HepG2 (cell line): ENCODE measurements at regions not wholly inside any gene's neighbourhood (a gene's known extent, or its start where the extent isn't known, plus 50 kb on each side); places are given as distances from the start of the nearest gene placed in this dataset.
A peak's percentile ranks its signal among the peaks of the same experiment; 100 is the strongest.

Experiments
- ATAC-seq: fragments of 200-7000 bp; cut with Tn5 transposase; 3 replicates; pipeline ENCODE4 v1.9.1; 2020; ENCODE audit warnings: mild to moderate bottlenecking, moderate library complexity
- BruUV-seq: library from RNA; stranded (reverse); fragments of 400-500 nt; replicated peaks from 2 replicates; lab custom pipeline; 2021; lab: Mats Ljungman, UMichigan
- CTCF ChIA-PET: fragments of 300-600 bp; formaldehyde crosslinking; extraction: SDS; loops from one replicate; lab custom pipeline; 2021; ENCODE audit warnings: low total read pairs, inconsistent platforms, low intra/inter-chr PET ratio; lab: Yijun Ruan, JAX
- POLR2A ChIA-PET: fragments of 350-600 bp; sonication (Branson Sonifier 250); formaldehyde crosslinking; loops from one replicate; lab custom pipeline; 2020; ENCODE audit warnings: antibody characterized with exemption, inconsistent platforms; lab: Yijun Ruan, JAX
- DNase-seq: peaks from one replicate; pipeline ENCODE4 v3.0.0-alpha.2; 2015; ENCODE audit warnings: low spot score
- FAIRE-seq: peaks from 3 replicates; lab custom pipeline; 2011; peaks lifted over from hg19 to GRCh38; lab: Jason Lieb, UNC
- H2AFZ ChIP-seq: one replicate; pipeline ENCODE4 v1.6.1; 2011; ENCODE audit warnings: low read length, inconsistent platforms
- H3K27ac ChIP-seq: fragments of 300-600 bp; 3 replicates; pipeline ENCODE4 v1.8.0; 2011; ENCODE audit warnings: mixed run types, mild to moderate bottlenecking, mixed read lengths, low read length, inconsistent platforms; ENCODE audit not compliant: insufficient read depth; ENCODE audit errors: extremely low read length
- H3K27me3 ChIP-seq, 2 experiments: fragments of 200-600 bp in 1 of 2; 2 replicates in 1 of 2; 3 replicates in 1 of 2; pipeline versions ENCODE4 v1.6.0 to v1.8.0; 2011; ENCODE audit warnings: low read length in 2 of 2, mild to moderate bottlenecking in 2 of 2, moderate library complexity in 2 of 2, inconsistent platforms in 1 of 2; ENCODE audit not compliant: insufficient read depth in 2 of 2, control insufficient read depth in 1 of 2
- H3K36me3 ChIP-seq, 2 experiments: fragments of 200-600 bp in 1 of 2; replicated peaks in 1 of 2; 2 replicates in 1 of 2; 3 replicates in 1 of 2; pipeline versions ENCODE4 v1.5.1 to v1.8.0; 2011; ENCODE audit warnings: low read length in 2 of 2, inconsistent platforms in 1 of 2; ENCODE audit not compliant: insufficient read depth in 2 of 2, control insufficient read depth in 1 of 2
- H3K4me1 ChIP-seq: 2 replicates; pipeline ENCODE4 v1.5.1; 2012; ENCODE audit warnings: low read length, inconsistent platforms; ENCODE audit not compliant: insufficient read depth
- H3K4me2 ChIP-seq: 2 replicates; pipeline ENCODE4 v1.6.0; 2011; ENCODE audit warnings: low read depth, low read length, inconsistent platforms
- H3K4me3 ChIP-seq, 3 experiments: fragments of 200-600 bp in 1 of 3; sonication (generic), shearing (Covaris generic) in 1 of 3; replicated peaks in 1 of 3; 2 replicates each; pipeline ENCODE4 v1.5.1; 2011 to 2016; ENCODE audit warnings: low read length in 3 of 3, inconsistent platforms in 2 of 3, low read depth in 2 of 3, mild to moderate bottlenecking in 2 of 3, control low read depth in 1 of 3, mixed read lengths in 1 of 3; ENCODE audit not compliant: insufficient read depth in 1 of 3
- H3K79me2 ChIP-seq: one replicate; pipeline ENCODE4 v1.6.1; 2011; ENCODE audit warnings: low read length, inconsistent platforms; ENCODE audit not compliant: insufficient read depth
- H3K9ac ChIP-seq: 2 replicates; pipeline ENCODE4 v1.6.0; 2011; ENCODE audit warnings: mild to moderate bottlenecking, low read depth, low read length, inconsistent platforms; ENCODE audit not compliant: insufficient read depth
- H3K9me3 ChIP-seq: 2 replicates; pipeline ENCODE4 v1.5.1; 2012; ENCODE audit warnings: mild to moderate bottlenecking, low read length
- H4K20me1 ChIP-seq: 2 replicates; pipeline ENCODE4 v1.6.0; 2011; ENCODE audit warnings: inconsistent platforms, mild to moderate bottlenecking, low read length, moderate library complexity; ENCODE audit not compliant: insufficient read depth
- ATF7 ChIP-seq, 2 experiments: fragments of 450-650 bp in 1 of 2; sonication (generic) in 1 of 2; formaldehyde crosslinking in 1 of 2; IDR thresholded peaks; 2 replicates each; pipeline versions ENCODE4 v1.4.0 to v1.6.1; 2016 to 2020; ENCODE audit warnings: antibody characterized with exemption in 1 of 2, mild to moderate bottlenecking in 1 of 2, missing genetic modification reagents in 1 of 2
- CEBPB ChIP-seq: IDR thresholded peaks from 2 replicates; pipeline ENCODE4 v1.6.1; 2011; ENCODE audit warnings: low read depth, low read length, improper control_type of control experiment, borderline replicate concordance
- CREB1 ChIP-seq, 2 experiments: fragments of 450-650 bp in 1 of 2; IDR thresholded peaks; 2 replicates each; pipeline ENCODE4 v1.6.1; 2016 to 2017; ENCODE audit warnings: control low read depth in 1 of 2, mild to moderate bottlenecking in 1 of 2, missing compliant biosample characterization in 1 of 2, missing genetic modification characterization in 1 of 2
- MXI1 ChIP-seq: IDR thresholded peaks from 3 replicates; pipeline ENCODE4 v1.6.1; 2012; ENCODE audit warnings: low read depth, low read length, inconsistent platforms, borderline replicate concordance
- RBM39 ChIP-seq: fragments of 200-400 bp; formaldehyde crosslinking; IDR thresholded peaks from one replicate; pipeline ENCODE4 v1.6.1; 2018; ENCODE audit warnings: antibody characterized with exemption, mild to moderate bottlenecking, low read depth, low read length; ENCODE audit not compliant: poor library complexity, severe bottlenecking
- ZNF441 ChIP-seq: sonication (generic); formaldehyde crosslinking; IDR thresholded peaks from 2 replicates; pipeline ENCODE4 v1.7.0; 2021; ENCODE audit warnings: missing genetic modification reagents, borderline replicate concordance
- WGBS: methylation state at CpG from one replicate; pipeline ENCODE4 v1.1.6; 2017; ENCODE audit warnings: low lambda C conversion rate; 5-methylcytosine and 5-hydroxymethylcytosine counted together
- in situ Hi-C: cut with HindIII; loops from 2 replicates; pipeline ENCODE4 v1.10.0; 2017; ENCODE audit warnings: low pct_unique_long_range_greater_than_20kb; ENCODE audit not compliant: extremely low pct_ligation_motif_present
- intact Hi-C: fragments of 100-400 bp; cut with micrococcal nuclease; formaldehyde crosslinking; loops from one replicate; pipeline ENCODE4 v1.10.0; 2022; ENCODE audit not compliant: unreplicated experiment
- TF ChIP-seq, protein P1 (sequence below): sonication (generic); formaldehyde crosslinking; IDR thresholded peaks from 2 replicates; pipeline ENCODE4 v1.4.0; 2020; ENCODE audit warnings: missing genetic modification reagents
- TF ChIP-seq, protein P2 (sequence below): sonication (generic); formaldehyde crosslinking; IDR thresholded peaks from 2 replicates; pipeline ENCODE4 v1.8.0; 2023; ENCODE audit warnings: mild to moderate bottlenecking, missing genetic modification reagents

DNA sequence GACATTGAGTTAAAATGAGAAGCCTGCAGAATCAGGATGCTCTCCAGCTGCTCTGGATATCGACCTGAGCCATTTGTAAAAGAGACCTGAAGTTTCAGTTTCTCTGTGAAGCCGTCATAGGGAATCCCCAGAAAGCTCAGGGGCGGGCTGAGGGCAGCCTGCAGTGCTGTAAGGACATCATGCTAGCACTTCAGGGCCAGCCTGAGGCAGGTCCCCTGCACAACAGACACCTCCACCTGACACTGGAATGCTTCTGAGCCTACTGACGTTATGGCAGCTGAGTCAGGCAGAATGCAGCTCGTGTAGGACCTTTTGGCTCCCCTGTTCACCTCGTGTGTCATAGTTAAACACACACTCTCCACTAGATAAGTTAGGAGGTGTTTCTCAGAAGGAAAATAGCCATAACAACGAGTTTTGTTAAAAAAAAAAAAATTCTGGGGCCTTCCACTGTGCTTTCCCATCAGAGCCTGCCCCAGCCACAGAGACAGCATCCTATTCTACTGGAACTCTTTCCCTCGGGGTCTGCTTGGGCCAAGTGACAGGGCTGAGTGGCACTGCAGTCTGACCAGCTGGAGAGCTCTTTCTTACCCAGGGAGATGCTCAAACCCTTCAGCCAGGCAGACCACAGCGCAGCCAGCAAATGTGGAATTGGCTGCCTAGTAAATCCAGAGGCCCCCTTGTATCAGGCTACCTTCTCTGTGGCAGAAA is 354.9 kb downstream of the DIRAS2 start (continued):
- TF ChIP-seq ZNF441 (CRISPR knock-in tag) (no peak), MXI1 (no peak)
- TF ChIP-seq, protein P1, sequence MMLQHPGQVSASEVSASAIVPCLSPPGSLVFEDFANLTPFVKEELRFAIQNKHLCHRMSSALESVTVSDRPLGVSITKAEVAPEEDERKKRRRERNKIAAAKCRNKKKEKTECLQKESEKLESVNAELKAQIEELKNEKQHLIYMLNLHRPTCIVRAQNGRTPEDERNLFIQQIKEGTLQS, result no peak

DNA sequence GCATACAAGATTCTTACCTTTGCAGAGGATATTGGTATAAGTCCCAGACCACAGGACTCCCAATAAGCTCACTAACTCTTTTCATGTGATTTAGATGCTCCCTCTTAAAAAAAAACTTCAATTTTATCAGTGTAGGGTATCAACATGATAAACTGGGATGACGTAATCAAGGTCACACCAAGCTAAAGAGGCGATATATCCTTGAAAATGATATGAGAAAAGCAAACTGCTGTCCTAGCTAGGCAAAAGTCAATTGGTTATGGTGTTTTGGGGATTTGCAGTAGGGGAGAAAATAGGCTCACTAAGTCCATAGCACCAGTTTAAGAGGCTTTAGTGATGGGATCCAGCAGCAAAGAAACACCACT is 354.4 kb downstream of the DIRAS2 start:
- no peaks in the 10 kb centered on the region for H4K20me1 ChIP-seq
- H3K9me3 ChIP-seq, result no peaks in the 10 kb centered on the region
- in situ Hi-C loops, result no loop called here
- ChIA-PET CTCF (no interaction called here), POLR2A (no interaction called here)
- FAIRE-seq, result no peak
- no peak overlapping the region for H3K4me3 ChIP-seq
- no TSS peak for BruUV-seq
- no peak overlapping the region for H3K9ac ChIP-seq
- TF ChIP-seq, protein P2, sequence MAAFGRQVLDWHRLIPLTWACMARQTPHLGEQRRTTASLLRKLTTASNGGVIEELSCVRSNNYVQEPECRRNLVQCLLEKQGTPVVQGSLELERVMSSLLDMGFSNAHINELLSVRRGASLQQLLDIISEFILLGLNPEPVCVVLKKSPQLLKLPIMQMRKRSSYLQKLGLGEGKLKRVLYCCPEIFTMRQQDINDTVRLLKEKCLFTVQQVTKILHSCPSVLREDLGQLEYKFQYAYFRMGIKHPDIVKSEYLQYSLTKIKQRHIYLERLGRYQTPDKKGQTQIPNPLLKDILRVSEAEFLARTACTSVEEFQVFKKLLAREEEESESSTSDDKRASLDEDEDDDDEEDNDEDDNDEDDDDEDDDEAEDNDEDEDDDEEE, result no peak
- TF ChIP-seq CEBPB (0 out of 2 replicates have a peak, but pooled peaks have one; percentile 2), ATF7 (IDR thresholded peaks at IDR 0.05) (peak; percentile 95), ATF7 (CRISPR knock-in tag; IDR thresholded peaks at IDR 0.05) (no peak), CREB1 (IDR thresholded peaks at IDR 0.05) (peak; percentile 53), CREB1 (CRISPR knock-in tag; IDR thresholded peaks at IDR 0.05) (no peak), RBM39 (no peak)
- TF ChIP-seq, all 625 proteins: peak for 3
- no peaks in the 10 kb centered on the region for H3K79me2 ChIP-seq
- intact Hi-C loops, result no loop called here
- no peaks in the 10 kb centered on the region for H3K36me3 ChIP-seq
- H3K4me1 ChIP-seq, result no peaks in the 10 kb centered on the region
- no peaks in the 10 kb centered on the region for H3K27me3 ChIP-seq
- no peak overlapping the region for H3K4me2 ChIP-seq
- H3K27ac ChIP-seq, result no peak overlapping the region
- H2AFZ ChIP-seq, result no peak overlapping the region
- DNase-seq, result no peak
- 8% methylated on average over 2 of the region's 2 CpGs for WGBS
- ATAC-seq, result no peak
